Activated T-cell treated with anti-CD3 and anti-CD28 coated beads for 48 hours (primary cell): ENCODE measurements at regions not wholly inside any gene's neighbourhood (a gene's known extent, or its start where the extent isn't known, plus 50 kb on each side); places are given as distances from the start of the nearest gene placed in this dataset.

Experiments
- DNase-seq: peaks from one replicate; pipeline ENCODE4 v3.0.0-alpha.2; 2020; ENCODE audit warnings: low read depth

GRCh38 chr10:29924436-29924835 is 134.9 kb downstream of the JCAD start:
- DNase-seq: no peak

GRCh38 chr10:29923416-29923965 is 135.9 kb downstream of the JCAD start:
- no peak for DNase-seq

DNA sequence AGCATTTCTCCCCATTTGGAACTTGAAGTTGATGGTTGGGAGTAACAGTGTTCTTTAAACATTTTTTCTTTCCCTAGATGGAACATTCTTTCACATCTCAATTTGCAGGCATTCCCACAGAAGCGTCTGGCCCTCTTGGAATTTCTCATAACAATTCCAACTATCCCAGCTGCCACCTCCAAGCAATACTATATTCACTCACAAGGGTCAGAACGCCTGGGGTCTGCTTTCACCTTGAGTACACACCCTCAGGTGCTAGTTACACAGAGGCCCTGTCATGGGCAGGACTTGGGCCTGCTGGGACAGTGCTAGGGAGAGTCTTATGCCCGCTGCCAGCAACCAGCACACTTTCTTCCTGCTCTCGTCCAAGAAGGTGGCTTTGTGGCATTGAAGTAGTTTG is 136.5 kb downstream of the JCAD start:
- DNase-seq: no peak

DNA sequence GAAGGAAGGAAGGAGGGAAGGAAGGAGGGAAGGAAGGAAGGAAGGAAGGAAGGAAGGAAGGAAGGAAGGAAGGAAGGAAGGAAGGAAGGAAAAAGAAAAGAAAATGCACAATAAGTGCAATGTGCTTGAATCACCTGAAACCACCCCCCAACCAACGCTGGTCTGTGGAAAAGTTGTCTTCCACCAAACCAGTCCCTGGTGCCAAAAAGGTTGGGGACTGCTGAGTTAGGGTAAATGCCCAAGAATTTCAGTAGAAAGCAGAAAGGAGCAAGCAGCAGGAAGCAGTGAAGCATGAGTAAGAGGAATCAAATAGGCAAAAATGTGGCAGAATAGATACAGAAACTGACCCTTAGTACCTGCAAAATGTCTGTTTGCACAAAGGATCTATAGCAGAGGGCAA is 137.2 kb downstream of the JCAD start:
- DNase-seq: no peak

GRCh38 chr10:29921071-29921446 is 138.3 kb downstream of the JCAD start:
- DNase-seq: no peak

GRCh38 chr10:29920408-29921070 is 138.8 kb downstream of the JCAD start:
- DNase-seq: no peak

GRCh38 chr10:29918623-29919400 is 140.6 kb downstream of the JCAD start:
- DNase-seq: no peak

DNA sequence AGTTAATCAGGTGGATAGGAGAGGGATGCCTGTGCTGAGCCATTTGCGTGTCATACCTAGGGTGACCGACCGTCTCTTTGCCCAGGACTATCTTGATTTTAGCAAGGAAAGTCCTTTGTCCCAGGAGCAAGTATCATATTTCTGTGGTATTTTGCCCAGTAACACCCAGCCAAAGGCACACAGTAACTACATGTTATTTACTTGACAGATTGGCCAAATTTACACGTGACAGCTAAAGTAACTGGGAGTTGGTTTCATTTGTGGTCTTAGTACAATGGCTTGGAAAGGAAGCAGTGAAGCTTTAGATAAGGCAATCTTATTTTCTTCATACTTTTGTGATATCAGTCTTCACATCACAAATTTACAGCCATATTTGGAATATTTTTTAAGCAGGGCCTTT is 142.1 kb downstream of the JCAD start:
- DNase-seq: no peak

DNA sequence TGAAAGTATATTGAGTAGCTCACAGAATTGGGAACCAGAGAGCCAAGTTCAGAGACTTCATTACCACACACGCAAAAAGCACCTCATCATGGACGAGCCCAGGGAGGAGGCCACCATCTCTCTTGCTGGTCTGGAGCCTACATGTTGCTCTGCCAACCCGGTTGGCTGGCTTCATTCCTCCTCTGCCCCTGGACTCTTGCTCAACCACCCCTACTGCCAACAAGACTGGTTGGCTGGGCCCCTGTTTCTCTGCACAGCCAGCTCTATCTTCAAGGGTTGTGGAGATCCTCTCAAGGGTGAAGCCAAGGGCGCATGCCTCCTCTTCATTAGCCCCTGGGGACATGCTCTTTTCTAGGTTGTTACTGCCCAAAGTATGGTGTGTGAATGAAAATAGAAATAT is 142.7 kb downstream of the JCAD start:
- no peak for DNase-seq

DNA sequence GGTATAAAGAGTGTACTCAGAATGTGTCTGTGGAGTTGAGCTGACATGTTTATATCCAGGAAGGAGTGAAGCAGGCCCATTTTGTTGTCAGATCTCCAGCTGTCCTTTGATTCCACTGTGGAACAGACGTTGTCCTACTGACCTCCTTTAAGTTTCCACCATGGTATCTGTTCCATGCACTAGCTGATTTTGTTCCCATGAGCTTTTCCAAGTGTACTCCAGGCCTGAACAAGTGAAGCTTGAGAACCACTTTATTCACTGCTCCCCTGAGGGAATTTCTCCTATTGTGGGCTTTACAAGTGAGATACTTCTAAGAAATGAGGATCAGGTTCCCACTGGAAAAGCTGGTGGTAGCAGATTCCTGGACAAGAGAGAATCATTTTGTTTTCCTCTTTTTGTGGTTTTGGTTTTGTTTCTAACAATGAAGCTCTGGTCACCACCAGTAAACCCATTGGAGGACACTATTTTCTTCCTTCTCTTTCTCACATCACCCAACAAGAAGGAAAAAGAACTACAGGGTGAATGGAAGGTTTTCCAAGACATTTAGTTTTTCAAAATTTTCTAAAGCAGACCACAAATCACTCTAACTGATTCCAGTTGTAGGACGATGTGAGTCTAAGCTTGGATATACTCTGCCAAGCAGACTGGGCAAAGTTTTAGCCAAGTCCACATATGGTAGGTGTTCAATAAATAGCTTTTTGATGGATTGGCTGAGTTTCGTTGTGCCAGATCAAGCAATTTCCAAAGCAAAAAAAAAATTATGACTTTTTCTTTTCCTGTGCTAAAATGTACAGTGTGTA is 144.2 kb downstream of the JCAD start:
- DNase-seq: no peak

DNA sequence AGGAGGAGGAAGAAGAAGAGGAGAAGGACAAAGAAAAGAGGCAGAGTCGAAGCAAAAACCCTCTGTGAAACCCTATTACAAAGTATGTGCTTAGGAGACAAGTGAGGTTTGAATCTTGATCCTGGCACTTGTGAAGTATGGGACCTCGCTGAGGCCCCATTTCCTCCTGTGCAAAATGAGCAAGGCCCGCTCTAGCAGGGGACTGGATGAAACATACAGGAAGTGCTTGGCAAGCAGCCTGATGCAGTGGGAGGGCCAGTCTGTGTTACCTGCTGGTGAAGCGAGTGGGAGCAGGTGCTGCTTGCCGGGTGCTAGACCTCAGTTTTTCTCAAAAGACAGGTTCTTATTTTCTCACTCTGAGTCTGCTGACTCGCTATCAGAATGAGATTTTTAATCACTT is 150.4 kb downstream of the JCAD start:
- no peak for DNase-seq

DNA sequence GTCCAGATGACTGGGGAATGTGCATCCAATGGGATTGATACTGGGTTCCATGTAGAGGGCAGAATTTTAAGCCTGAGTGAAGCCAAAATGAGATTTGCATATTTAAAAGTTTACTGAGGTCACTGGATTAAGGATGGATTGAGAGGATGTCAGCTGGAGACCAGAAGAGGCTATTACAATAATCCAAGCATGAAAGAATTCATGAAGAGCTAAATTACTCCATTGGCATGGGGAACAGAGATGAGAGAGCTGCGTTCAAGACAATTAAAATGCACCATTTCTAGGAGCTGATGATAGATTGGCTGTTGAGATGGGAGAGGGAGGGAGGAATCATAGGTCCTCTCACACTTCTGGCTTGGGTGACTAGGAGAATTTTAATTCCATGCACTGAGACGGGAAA is 158.5 kb downstream of the JCAD start:
- DNase-seq: no peak

DNA sequence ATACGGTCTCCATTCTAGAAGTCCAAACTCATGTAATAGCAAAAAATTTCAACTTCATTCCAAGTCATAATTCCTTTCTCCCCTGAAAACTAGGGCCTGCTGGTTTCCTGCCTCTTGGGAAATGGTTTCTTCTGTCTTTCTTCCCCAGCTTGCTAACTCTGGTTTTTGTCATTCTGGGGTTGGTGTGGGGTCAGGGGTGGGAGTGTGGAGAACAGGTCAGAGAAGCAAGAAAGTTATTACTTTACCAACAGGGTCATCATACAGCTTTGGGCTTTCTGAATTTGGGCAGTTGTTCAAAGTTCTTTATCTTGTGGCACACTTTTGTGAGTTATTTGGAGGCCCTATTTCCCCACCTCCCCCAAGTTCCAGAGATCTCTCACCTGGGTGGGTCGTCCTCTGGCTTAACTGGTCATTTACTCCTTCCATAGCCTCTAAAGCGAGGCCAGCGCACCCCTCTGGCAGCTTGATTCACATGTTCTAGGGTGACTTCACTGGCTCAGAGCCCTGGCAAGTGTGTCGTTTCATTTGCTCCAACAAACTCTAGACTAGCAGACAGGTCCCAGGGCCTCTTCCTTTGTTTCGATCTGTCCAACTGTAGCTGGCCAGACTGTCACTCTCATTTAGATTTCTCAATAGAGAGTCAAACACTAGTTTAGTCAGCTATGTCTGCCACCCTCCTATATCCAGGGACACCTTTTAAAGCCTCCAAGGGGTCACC is 161.2 kb downstream of the JCAD start:
- DNase-seq: no peak

GRCh38 chr10:29897430-29897829 is 162.0 kb downstream of the JCAD start:
- no peak for DNase-seq

GRCh38 chr10:29896053-29896452 is 163.3 kb downstream of the JCAD start:
- DNase-seq: no peak

DNA sequence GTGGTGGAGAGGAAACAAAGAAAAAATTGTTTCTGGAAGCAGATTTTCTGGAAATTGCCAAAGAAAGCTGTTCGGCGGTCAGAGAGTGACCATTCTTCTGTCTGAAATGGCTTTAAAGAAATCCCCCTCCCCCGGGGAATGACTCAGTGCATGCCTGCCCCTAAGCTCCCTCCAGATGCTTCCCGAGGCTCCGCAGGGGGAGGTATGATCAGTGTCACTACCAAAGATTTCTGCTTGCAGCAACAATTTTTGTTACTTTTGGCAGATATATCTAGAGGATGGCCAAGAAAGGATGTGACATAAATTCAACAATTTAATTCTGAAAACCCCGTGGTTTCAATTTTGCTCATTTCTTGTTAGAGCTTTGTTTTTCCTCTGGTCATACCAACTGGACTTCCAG is 163.9 kb downstream of the JCAD start:
- DNase-seq: no peak

GRCh38 chr10:29888321-29888720 is 171.1 kb downstream of the JCAD start:
- DNase-seq: no peak

GRCh38 chr10:29886299-29886698 is 173.1 kb downstream of the JCAD start:
- DNase-seq: no peak

GRCh38 chr10:29883231-29883630 is 176.2 kb downstream of the JCAD start:
- DNase-seq: no peak

GRCh38 chr10:29882766-29883165 is 176.6 kb downstream of the JCAD start:
- no peak for DNase-seq

DNA sequence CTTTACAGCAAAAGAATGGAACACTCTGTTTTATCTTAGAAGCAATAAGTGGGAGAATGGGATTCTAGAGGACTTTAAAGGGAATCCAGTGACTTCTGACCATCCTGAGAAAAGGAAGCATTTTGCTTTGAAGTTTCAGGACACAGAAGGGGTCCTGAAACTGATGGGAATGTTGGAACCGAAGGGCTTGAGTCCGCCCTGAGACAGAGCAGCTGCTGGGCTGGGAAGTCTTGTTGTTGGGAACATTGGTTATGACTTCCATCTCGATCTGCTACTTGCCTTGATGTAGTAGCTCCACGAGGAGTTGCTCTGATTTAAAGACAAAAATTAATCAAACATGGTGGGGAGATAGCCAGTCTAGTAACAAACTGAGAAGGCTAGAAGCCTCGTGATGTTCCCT is 177.6 kb downstream of the JCAD start:
- no peak for DNase-seq

- DNase-seq: no peak
These were observed 178.0 kb downstream of the JCAD start for GRCh38 chr10:29881336-29881771.
